ENCODE measurements at regions not wholly inside any gene's neighbourhood (a gene's known extent, or its start where the extent isn't known, plus 50 kb on each side); places are given as distances from the start of the nearest gene placed in this dataset.
"Not testable (repeated sequence)": the region's sequence is repeated elsewhere in the genome, so short reads cannot be mapped to it uniquely, and the experiment has no call there.

- Mint-ChIP-seq H3K4me1 (ENCODE audit: low read depth) (no peaks in the 10 kb centered on the region), H3K27ac (no peak overlapping the region), H3K36me3 (ENCODE audit: low read depth) (no peaks in the 10 kb centered on the region), H3K4me3 (no peak overlapping the region), H3K9me3 (no peaks in the 10 kb centered on the region), H3K27me3 (ENCODE audit: low read depth) (no peaks in the 10 kb centered on the region)
- no peak for DNase-seq (ENCODE audit: low spot score)
Observed at GRCh38 chr2:66164470-66164869, 270.5 kb upstream of the MEIS1 start.

- Mint-ChIP-seq H3K4me1 (ENCODE audit: low read depth) (no peaks in the 10 kb centered on the region), H3K27ac (no peak overlapping the region), H3K4me3 (no peak overlapping the region), H3K27me3 (ENCODE audit: low read depth) (no peaks in the 10 kb centered on the region), H3K36me3 (ENCODE audit: low read depth) (no peaks in the 10 kb centered on the region), H3K9me3 (peaks cover 24% of the 10 kb centered on the region)
- no peak for DNase-seq (ENCODE audit: low spot score)
Observed at GRCh38 chr2:66156171-66156570, 278.8 kb upstream of the MEIS1 start.

DNA sequence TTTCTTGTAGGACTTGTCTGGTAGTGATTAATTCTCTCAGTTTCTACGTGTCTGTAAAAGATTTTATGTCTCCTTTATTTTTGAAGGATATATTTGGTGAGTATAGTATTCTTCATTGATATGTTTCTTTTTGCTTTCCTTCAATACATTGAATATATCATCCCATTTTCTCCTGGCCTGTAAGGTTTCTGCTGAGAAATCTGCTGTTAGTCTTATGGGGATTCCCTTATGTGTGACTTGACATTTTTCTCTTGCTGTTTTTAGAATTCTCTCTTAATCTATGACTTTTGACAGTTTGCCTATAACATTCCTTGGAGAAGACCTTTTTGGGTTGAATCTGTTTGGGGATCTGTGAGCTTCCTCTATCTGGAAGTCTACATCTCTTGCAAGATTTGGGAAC, 281.0 kb upstream of the MEIS1 start:
- H3K27ac Mint-ChIP-seq: no peak overlapping the region
- H3K4me1 Mint-ChIP-seq (ENCODE audit: low read depth): no peaks in the 10 kb centered on the region
- no peaks in the 10 kb centered on the region for H3K36me3 Mint-ChIP-seq (ENCODE audit: low read depth)
- peaks cover 27% of the 10 kb centered on the region for H3K9me3 Mint-ChIP-seq
- H3K27me3 Mint-ChIP-seq (ENCODE audit: low read depth): no peaks in the 10 kb centered on the region
- DNase-seq (ENCODE audit: low spot score): no peak
- H3K4me3 Mint-ChIP-seq: no peak overlapping the region

DNA sequence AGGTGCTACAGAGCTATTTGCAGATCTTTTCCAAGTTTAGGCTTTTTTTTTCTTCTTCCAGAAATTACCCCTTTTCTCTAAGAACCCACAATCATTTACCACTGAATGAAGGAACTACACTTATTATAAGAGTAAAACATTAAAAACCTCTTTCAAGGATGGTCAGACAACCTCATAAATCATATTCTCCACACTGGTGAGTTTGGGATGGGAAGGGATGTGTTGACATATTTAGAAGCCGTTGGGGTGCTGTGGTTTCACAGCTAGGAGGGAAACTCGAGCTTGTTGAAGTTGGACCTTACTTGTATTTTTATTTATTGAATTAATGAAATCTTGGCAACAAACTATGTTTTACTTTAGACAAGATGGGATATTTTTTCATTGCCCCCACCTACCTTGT, 289.4 kb upstream of the MEIS1 start:
- DNase-seq (ENCODE audit: low spot score): no peak
- Mint-ChIP-seq H3K27me3 (ENCODE audit: low read depth) (no peaks in the 10 kb centered on the region), H3K27ac (no peak overlapping the region), H3K4me3 (no peak overlapping the region), H3K9me3 (peaks cover 11% of the 10 kb centered on the region), H3K4me1 (ENCODE audit: low read depth) (no peaks in the 10 kb centered on the region), H3K36me3 (ENCODE audit: low read depth) (no peaks in the 10 kb centered on the region)

GRCh38 chr2:66144324-66144723, 290.6 kb upstream of the MEIS1 start:
- not testable (repeated sequence) for H3K27me3 Mint-ChIP-seq (ENCODE audit: low read depth); H3K4me1 Mint-ChIP-seq (ENCODE audit: low read depth); H3K4me3 Mint-ChIP-seq; H3K36me3 Mint-ChIP-seq (ENCODE audit: low read depth); H3K27ac Mint-ChIP-seq; DNase-seq (ENCODE audit: low spot score)
- peaks cover 11% of the 10 kb centered on the region for H3K9me3 Mint-ChIP-seq

GRCh38 chr2:66137606-66138130, 297.3 kb upstream of the MEIS1 start:
- Mint-ChIP-seq H3K9me3 (no peaks in the 10 kb centered on the region), H3K27ac (no peak overlapping the region), H3K27me3 (ENCODE audit: low read depth) (no peaks in the 10 kb centered on the region), H3K4me1 (ENCODE audit: low read depth) (no peaks in the 10 kb centered on the region), H3K4me3 (no peak overlapping the region), H3K36me3 (ENCODE audit: low read depth) (no peaks in the 10 kb centered on the region)
- no peak for DNase-seq (ENCODE audit: low spot score)

GRCh38 chr2:66134138-66134701, 300.7 kb upstream of the MEIS1 start:
- H3K9me3 Mint-ChIP-seq: no peaks in the 10 kb centered on the region
- H3K4me3 Mint-ChIP-seq: no peak overlapping the region
- H3K36me3 Mint-ChIP-seq (ENCODE audit: low read depth): no peaks in the 10 kb centered on the region
- H3K4me1 Mint-ChIP-seq (ENCODE audit: low read depth): no peaks in the 10 kb centered on the region
- DNase-seq (ENCODE audit: low spot score): no peak
- H3K27ac Mint-ChIP-seq: no peak overlapping the region
- no peaks in the 10 kb centered on the region for H3K27me3 Mint-ChIP-seq (ENCODE audit: low read depth)

- Mint-ChIP-seq H3K27ac (no peak overlapping the region), H3K4me1 (ENCODE audit: low read depth) (no peaks in the 10 kb centered on the region)
- no peak for DNase-seq (ENCODE audit: low spot score)
Observed at GRCh38 chr2:66127656-66128055, 307.3 kb upstream of the MEIS1 start.

GRCh38 chr2:66127061-66127460, 307.9 kb upstream of the MEIS1 start:
- Mint-ChIP-seq H3K27me3 (ENCODE audit: low read depth) (no peaks in the 10 kb centered on the region), H3K27ac (no peak overlapping the region), H3K4me3 (no peak overlapping the region), H3K36me3 (ENCODE audit: low read depth) (no peaks in the 10 kb centered on the region), H3K9me3 (no peaks in the 10 kb centered on the region), H3K4me1 (ENCODE audit: low read depth) (no peaks in the 10 kb centered on the region)
- DNase-seq (ENCODE audit: low spot score): no peak

More at GRCh38 chr2:66127656-66128055, 307.3 kb upstream of the MEIS1 start:
- Mint-ChIP-seq H3K4me3 (no peak overlapping the region), H3K27me3 (ENCODE audit: low read depth) (no peaks in the 10 kb centered on the region), H3K9me3 (no peaks in the 10 kb centered on the region), H3K36me3 (ENCODE audit: low read depth) (no peaks in the 10 kb centered on the region)

DNA sequence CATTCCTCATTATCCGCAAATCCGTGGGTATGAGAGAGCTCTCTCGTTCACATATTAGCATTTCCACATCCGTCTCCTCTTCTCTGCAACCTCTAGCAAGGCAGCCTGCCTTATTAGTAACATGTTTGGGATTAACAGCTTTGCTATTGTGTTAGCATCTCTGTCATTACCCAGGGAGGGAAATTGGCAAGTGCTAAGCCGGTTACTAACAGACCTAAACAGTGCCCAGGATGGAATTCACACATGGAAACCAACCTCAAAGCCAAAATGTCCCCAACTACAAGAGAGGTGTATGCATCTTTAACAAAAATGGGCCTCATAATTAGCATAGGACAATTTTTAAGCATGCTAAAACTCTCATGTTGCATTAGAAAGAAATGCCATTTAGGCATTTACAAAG, 309.0 kb upstream of the MEIS1 start:
- H3K4me1 Mint-ChIP-seq (ENCODE audit: low read depth): no peaks in the 10 kb centered on the region
- no peaks in the 10 kb centered on the region for H3K36me3 Mint-ChIP-seq (ENCODE audit: low read depth)
- no peak for DNase-seq (ENCODE audit: low spot score)
- no peaks in the 10 kb centered on the region for H3K27me3 Mint-ChIP-seq (ENCODE audit: low read depth)
- H3K4me3 Mint-ChIP-seq: no peak overlapping the region
- H3K9me3 Mint-ChIP-seq: no peaks in the 10 kb centered on the region
- H3K27ac Mint-ChIP-seq: no peak overlapping the region

- Mint-ChIP-seq H3K4me3 (no peak overlapping the region), H3K36me3 (ENCODE audit: low read depth) (no peaks in the 10 kb centered on the region), H3K9me3 (peaks cover 9% of the 10 kb centered on the region), H3K27ac (no peak overlapping the region), H3K27me3 (ENCODE audit: low read depth) (no peaks in the 10 kb centered on the region), H3K4me1 (ENCODE audit: low read depth) (no peaks in the 10 kb centered on the region)
- DNase-seq (ENCODE audit: low spot score): no peak
Observed at GRCh38 chr2:66122516-66122915, 312.4 kb upstream of the MEIS1 start.

DNA sequence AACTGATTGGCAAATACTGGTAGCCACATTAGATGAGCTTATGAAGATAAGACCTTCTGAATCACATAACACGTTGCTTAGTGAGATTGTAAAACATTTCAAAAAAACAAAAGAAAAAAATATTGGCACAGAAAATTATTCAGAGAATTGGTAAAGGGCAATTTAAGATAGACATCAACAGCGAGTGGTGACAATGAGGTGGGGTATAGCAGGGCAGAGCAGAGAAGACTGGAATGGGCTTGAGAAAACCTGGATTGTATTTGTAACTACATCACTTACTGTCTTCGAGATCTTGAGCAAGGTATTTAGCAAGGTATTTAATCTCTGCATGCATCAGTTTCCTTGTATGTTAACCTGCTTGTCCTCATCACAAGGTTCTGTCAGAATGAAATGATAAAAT, 313.0 kb upstream of the MEIS1 start:
- Mint-ChIP-seq H3K27me3 (ENCODE audit: low read depth) (no peaks in the 10 kb centered on the region), H3K4me3 (no peak overlapping the region), H3K36me3 (ENCODE audit: low read depth) (no peaks in the 10 kb centered on the region)

GRCh38 chr2:66113988-66114625, 320.8 kb upstream of the MEIS1 start:
- H3K27me3 Mint-ChIP-seq (ENCODE audit: low read depth): no peaks in the 10 kb centered on the region
- no peaks in the 10 kb centered on the region for H3K36me3 Mint-ChIP-seq (ENCODE audit: low read depth)
- no peak overlapping the region for H3K4me3 Mint-ChIP-seq
- H3K4me1 Mint-ChIP-seq (ENCODE audit: low read depth): no peaks in the 10 kb centered on the region
- H3K27ac Mint-ChIP-seq: no peak overlapping the region
- H3K9me3 Mint-ChIP-seq: peaks cover 9% of the 10 kb centered on the region
- no peak for DNase-seq (ENCODE audit: low spot score)

More for the DNA sequence above, 313.0 kb upstream of the MEIS1 start:
- no peak for DNase-seq (ENCODE audit: low spot score)
- Mint-ChIP-seq H3K9me3 (peaks cover 9% of the 10 kb centered on the region), H3K4me1 (ENCODE audit: low read depth) (no peaks in the 10 kb centered on the region), H3K27ac (no peak overlapping the region)

DNA sequence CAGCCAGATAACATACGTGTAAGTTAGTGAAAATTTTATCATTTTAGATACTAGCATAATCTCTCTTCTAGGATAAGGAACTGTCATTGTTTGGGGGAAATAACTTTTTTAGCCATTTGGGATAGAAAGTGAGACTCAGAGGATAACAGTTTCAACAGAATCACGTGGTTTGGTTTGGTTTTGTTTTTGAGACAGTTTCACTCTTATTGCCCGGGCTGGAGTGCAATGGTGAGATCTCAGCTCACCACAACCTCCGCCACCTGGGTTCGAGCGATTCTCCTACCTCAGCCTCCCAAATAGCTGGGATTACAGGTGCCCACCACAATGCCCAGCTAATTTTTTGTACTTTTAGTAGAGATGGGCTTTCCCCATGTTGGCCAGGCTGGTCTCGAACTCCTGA, 323.2 kb upstream of the MEIS1 start:
- no peak overlapping the region for H3K27ac Mint-ChIP-seq
- no peaks in the 10 kb centered on the region for H3K27me3 Mint-ChIP-seq (ENCODE audit: low read depth)
- no peak overlapping the region for H3K4me3 Mint-ChIP-seq
- H3K36me3 Mint-ChIP-seq (ENCODE audit: low read depth): no peaks in the 10 kb centered on the region
- H3K9me3 Mint-ChIP-seq: peaks cover 8% of the 10 kb centered on the region
- no peak for DNase-seq (ENCODE audit: low spot score)
- no peaks in the 10 kb centered on the region for H3K4me1 Mint-ChIP-seq (ENCODE audit: low read depth)

DNA sequence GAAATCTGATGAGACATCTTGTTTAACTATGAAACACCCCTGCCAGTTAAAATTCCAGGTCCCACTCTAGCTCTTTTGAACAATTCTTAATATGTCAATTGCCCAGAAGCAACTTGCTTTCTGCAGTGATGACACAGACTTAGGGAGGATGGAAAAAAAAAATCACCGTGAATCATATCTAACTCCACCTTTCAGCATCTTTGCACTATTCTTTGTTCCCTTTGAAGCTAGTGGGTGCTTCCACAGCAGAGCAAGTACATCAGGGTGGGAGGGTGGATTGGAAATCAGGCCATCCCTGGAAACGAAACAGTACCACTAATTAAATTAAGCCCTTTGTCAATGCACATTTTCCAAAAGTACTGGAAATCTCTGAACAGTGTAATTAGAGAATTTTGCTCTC, 324.3 kb upstream of the MEIS1 start:
- H3K9me3 Mint-ChIP-seq: peaks cover 8% of the 10 kb centered on the region
- no peaks in the 10 kb centered on the region for H3K4me1 Mint-ChIP-seq (ENCODE audit: low read depth)
- no peak overlapping the region for H3K27ac Mint-ChIP-seq
- no peak for DNase-seq (ENCODE audit: low spot score)
- H3K36me3 Mint-ChIP-seq (ENCODE audit: low read depth): no peaks in the 10 kb centered on the region
- no peaks in the 10 kb centered on the region for H3K27me3 Mint-ChIP-seq (ENCODE audit: low read depth)
- no peak overlapping the region for H3K4me3 Mint-ChIP-seq

Measured in T-helper 2 cell treated with Interferon-gamma antibody and Interleukin-4, amounts not matched to agents 5 μg/mL and 100 μg/mL, for 36 hours (primary cell).